HFF-Myc (cell line): ENCODE measurements at regions not wholly inside any gene's neighbourhood (a gene's known extent, or its start where the extent isn't known, plus 50 kb on each side); places are given as distances from the start of the nearest gene placed in this dataset.
"Not testable (repeated sequence)": the region's sequence is repeated elsewhere in the genome, so short reads cannot be mapped to it uniquely, and the experiment has no call there.

Experiments used
- DNase-seq: peaks from one replicate; pipeline ENCODE4 v3.0.0-alpha.2; 2011; ENCODE audit warnings: low read depth; ENCODE audit errors: extremely low read depth
- H3K4me3 ChIP-seq: replicated peaks from 2 replicates; pipeline ENCODE4 v1.5.1; 2011; ENCODE audit warnings: low read depth, mild to moderate bottlenecking, control low read depth, low read length
- TF ChIP-seq, protein P1 (sequence below): IDR thresholded peaks from 2 replicates; pipeline ENCODE4 v1.5.1; 2012; ENCODE audit warnings: mild to moderate bottlenecking, low read depth, low read length, control low read depth; ENCODE audit errors: missing control alignments

DNA sequence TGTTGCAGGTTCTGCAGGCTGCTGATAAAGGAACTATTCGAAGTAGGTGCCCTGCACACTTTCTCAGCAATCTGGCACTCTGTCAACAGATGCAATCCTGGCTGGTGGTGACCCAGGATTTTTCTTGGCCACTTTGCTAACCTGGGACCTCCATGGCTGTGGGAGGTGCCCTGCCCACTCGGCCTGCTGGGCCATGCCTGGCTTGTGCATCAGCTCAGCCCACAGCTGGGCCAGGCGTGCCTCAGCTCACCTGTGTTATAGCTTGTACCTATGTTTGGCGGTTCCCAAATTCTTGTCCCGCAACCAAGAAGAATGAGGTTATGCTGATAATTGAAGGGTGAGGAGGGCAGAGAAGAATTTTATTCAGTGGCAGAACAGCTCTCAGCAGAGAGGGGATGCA lies 141.7 kb downstream of the NPY start:
- TF ChIP-seq, protein P1, sequence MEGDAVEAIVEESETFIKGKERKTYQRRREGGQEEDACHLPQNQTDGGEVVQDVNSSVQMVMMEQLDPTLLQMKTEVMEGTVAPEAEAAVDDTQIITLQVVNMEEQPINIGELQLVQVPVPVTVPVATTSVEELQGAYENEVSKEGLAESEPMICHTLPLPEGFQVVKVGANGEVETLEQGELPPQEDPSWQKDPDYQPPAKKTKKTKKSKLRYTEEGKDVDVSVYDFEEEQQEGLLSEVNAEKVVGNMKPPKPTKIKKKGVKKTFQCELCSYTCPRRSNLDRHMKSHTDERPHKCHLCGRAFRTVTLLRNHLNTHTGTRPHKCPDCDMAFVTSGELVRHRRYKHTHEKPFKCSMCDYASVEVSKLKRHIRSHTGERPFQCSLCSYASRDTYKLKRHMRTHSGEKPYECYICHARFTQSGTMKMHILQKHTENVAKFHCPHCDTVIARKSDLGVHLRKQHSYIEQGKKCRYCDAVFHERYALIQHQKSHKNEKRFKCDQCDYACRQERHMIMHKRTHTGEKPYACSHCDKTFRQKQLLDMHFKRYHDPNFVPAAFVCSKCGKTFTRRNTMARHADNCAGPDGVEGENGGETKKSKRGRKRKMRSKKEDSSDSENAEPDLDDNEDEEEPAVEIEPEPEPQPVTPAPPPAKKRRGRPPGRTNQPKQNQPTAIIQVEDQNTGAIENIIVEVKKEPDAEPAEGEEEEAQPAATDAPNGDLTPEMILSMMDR = no peak
- no peak overlapping the region for H3K4me3 ChIP-seq
- no peak for DNase-seq

DNA sequence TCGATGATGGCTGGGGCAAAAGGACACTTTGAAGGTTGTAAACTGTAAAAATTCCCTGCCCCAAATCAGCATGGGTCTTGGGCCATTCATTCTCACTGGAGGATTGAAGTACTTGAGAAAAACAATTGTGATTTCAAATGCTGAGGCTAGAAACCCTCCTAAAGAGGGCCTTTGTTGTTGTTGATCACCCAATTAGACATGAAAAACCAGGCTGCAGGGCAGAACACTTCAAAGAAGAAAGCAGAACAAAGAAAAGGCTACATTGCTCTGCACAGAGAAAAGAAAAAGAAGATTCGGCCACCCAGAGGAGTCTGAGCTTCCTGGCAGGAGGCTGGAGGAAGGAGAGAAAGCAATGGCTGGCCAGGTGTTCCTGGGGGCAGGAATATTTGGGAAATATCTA lies 143.1 kb downstream of the NPY start:
- H3K4me3 ChIP-seq = no peak overlapping the region
- TF ChIP-seq, protein P1 = no peak
- no peak for DNase-seq

GRCh38 chr7:24428676-24429075 lies 144.6 kb upstream of the PALS2 start:
- TF ChIP-seq, protein P1 = no peak
- DNase-seq = no peak

DNA sequence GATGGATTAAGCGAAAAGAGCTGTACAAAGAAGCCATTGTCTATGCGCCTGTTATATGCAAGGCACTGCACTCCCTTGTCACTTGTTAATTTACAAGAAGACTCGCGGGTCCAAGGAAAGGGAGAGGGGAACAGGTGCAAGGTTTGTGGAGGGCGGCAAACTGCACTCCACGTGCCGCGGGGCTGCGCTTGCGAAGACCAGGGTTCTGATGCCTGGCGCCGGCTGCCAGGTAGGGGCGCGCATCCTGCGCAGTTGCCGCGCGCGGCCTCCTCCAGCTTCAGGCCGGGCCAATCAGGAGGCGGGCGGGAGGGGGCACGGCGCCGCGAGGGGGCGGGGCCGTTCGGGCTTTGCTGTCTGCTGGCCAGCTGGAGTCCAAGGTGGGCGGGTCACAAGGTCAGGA lies 140.6 kb upstream of the PALS2 start:
- no peak for DNase-seq
- TF ChIP-seq, protein P1 = no peak

More at GRCh38 chr7:24428676-24429075, 144.6 kb upstream of the PALS2 start:
- H3K4me3 ChIP-seq = no peak overlapping the region

GRCh38 chr7:24434972-24435371 lies 138.3 kb upstream of the PALS2 start:
- TF ChIP-seq, protein P1 = no peak
- H3K4me3 ChIP-seq = no peak overlapping the region
- DNase-seq = no peak

More for the DNA sequence above, 140.6 kb upstream of the PALS2 start:
- no peak overlapping the region for H3K4me3 ChIP-seq

- DNase-seq = no peak
- no peak overlapping the region for H3K4me3 ChIP-seq
- TF ChIP-seq, protein P1 = no peak
Measured at GRCh38 chr7:24436131-24436920, 136.9 kb upstream of the PALS2 start.

DNA sequence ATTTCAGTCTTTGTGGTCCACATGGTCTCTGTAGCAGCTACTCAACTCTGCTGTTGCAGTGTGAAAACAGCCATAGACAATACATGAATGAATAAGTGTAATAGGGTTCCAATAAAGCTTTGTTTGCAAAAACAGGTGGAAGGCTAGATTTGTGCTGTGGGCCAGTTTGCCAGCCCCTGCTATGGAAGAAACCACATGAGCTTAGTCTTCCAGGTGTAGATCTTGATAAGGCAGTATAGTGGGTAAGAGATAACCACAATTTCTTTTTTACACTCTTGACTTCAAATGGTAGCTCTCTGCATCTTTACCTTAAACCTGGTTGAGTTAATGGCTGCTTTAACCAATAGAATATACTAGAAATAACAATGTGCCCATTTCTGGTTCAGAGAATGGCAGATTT lies 135.0 kb upstream of the PALS2 start:
- TF ChIP-seq, protein P1 = no peak
- no peak overlapping the region for H3K4me3 ChIP-seq
- DNase-seq = no peak

GRCh38 chr7:24439104-24439503 lies 134.1 kb upstream of the PALS2 start:
- DNase-seq, H3K4me3 ChIP-seq: not testable (repeated sequence)
